Caki2 (cell line): ENCODE measurements at regions not wholly inside any gene's neighbourhood (a gene's known extent, or its start where the extent isn't known, plus 50 kb on each side); places are given as distances from the start of the nearest gene placed in this dataset.
"Not testable (repeated sequence)": the region's sequence is repeated elsewhere in the genome, so short reads cannot be mapped to it uniquely, and the experiment has no call there.

ENCODE experiments used
- DNase-seq: peaks from one replicate; pipeline ENCODE4 v3.0.0-alpha.2; 2015; ENCODE audit warnings: low read depth
- in situ Hi-C: cut with HindIII; loops from 2 replicates; pipeline ENCODE4 v1.10.0; 2016; ENCODE audit warnings: low sequenced_read_pairs, low pct_unique_long_range_greater_than_20kb, mixed read lengths

DNA sequence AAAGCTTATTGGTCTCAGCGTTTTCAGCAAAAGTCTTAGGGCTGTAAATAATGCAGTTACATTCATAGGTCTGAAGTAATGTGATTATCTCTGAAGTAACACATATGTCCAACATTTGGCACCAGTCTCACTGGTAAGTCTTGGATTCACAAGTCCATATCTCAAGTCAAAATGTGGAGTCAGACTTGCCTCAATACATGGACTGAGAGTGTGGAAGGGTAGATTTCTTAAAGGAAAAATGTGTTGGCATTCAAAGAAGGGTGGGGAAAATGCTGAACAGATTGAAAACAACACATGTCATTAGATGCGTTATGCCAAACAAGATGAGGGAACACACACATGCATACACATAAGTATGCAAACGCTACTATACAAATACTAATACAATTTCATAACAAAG, 989.0 kb upstream of the MANEA start:
- in situ Hi-C loops, result no loop called here
- no peak for DNase-seq

DNA sequence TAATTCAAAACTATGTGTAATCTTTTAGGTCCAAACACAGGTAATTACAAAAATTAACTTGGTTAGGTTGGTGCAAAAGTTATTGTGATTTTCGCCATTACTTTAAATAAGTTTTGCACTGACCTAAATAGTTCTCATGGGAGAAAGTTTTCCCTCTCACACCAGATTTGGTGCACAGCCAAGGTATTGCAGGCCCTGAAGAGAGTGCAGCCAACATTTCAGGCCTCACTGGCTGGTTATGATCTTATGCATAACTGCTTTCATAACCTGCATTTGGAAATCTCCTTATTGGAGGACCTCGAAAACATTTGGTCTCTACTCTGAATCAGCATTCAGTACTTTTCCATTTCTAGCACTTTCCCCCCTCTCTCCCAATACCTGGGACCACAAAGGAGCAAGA, 993.1 kb upstream of the MANEA start:
- no peak for DNase-seq
- in situ Hi-C loops, result no loop called here

DNA sequence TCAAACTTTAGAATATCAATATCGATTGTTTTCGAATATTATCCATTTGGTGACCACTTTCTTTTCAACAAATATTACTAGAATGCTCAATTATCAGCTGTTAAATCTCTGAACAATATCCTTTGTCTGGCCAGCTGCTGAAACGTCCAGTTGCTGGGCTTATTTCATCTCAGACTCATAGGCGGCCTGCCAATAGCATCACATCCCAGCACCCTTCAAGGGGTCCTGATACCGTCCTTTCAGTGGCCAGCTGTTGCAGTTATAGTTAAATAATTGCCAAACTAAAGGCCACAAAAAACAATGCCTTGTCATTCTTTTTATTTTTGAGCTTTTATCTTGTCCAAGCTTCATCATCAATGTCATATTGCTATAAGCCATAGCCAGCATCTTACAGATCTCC, 1006.8 kb upstream of the MANEA start:
- no peak for DNase-seq
- in situ Hi-C loops, result no loop called here

GRCh38 chr6:94562846-94563245, 1014.5 kb upstream of the MANEA start:
- DNase-seq, result no peak
- in situ Hi-C loops, result no loop called here

DNA sequence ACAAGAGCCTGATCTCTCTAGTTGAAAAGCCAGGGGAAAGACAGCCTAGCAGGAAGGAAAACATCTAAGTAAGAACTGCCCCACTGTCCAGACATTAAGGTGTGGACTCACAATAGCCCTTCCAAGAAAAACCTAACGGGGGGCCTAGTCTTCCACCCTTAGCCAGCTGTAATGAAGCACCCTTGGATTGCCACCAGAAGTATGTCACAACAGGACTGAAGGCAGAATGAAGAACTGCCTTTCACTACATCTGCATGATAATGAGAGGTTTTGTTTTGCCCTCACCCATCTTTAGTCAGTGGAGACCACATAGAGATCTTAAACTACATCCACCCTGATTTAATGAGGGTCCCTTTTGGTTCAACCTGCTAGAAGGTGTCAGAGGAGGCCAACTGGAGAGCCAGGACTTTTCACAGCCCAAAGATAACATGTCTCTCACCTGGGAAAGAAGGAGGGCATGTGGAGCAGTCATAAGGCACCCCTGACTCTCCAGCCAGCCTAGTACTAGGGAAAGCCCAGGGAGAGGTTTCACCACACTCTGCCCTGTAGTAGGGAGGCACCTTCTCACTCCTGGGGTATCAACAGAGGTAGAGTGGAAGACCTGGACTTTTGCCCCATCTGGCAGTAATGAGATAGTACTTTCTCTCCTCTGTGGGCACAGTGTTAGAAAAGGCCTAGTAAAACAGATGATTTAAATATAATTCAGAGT, 1017.4 kb upstream of the MANEA start:
- in situ Hi-C loops, result no loop called here
- no peak for DNase-seq

- in situ Hi-C loops, DNase-seq: not testable (repeated sequence)
Measured at GRCh38 chr6:94557207-94557606, 1020.1 kb upstream of the MANEA start.

- in situ Hi-C loops, result no loop called here
- DNase-seq, result no peak
Measured at GRCh38 chr6:94548201-94548600, 1029.1 kb upstream of the MANEA start.

- in situ Hi-C loops, result no loop called here
- DNase-seq, result no peak
Measured at GRCh38 chr6:94535798-94536197, 1041.5 kb upstream of the MANEA start.

GRCh38 chr6:94511502-94512088, 1065.7 kb upstream of the MANEA start:
- in situ Hi-C loops, result no loop called here
- DNase-seq, result no peak

GRCh38 chr6:94510877-94511276, 1066.5 kb upstream of the MANEA start:
- DNase-seq, result no peak
- in situ Hi-C loops, result no loop called here

DNA sequence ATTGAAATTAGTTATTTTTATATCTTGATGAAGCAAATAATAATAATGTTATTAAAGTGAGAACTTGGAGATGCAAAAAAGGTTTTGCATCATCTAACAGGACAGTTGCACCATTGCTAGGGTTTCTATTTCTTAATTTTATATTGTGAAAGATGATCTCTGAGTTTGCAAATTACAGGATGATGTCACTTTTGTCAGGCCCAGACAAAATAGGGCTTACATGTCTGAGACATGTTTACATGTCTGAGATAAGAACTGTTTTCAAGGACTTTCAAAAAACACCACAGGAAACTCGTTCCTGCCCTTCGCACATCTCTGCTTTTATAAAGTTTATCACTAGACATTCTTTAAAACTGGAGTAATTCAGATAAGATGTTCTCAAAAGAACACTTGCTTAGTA, 1075.8 kb upstream of the MANEA start:
- no peak for DNase-seq
- in situ Hi-C loops, result no loop called here

DNA sequence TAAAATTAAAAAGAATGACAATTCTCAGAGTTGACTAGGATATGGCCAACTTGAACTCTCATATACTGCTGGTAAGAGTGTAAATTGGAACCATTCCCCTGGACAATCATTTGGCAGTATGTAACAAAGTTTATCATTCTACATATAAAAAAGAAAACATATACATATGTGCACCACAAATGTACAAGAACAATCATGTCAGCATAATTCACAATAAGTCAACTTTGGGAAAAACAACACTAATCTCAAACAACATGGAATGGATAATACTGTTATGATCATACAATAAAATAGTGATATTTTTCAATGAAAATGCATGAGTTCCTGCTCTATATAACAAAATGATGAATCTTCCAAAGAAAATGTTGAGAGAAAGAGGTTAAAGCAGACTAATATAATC, 1078.7 kb upstream of the EPHA7 start:
- in situ Hi-C loops, result no loop called here
- DNase-seq, result no peak

GRCh38 chr6:94494500-94494899, 1075.1 kb upstream of the EPHA7 start:
- no peak for DNase-seq
- in situ Hi-C loops, result no loop called here

DNA sequence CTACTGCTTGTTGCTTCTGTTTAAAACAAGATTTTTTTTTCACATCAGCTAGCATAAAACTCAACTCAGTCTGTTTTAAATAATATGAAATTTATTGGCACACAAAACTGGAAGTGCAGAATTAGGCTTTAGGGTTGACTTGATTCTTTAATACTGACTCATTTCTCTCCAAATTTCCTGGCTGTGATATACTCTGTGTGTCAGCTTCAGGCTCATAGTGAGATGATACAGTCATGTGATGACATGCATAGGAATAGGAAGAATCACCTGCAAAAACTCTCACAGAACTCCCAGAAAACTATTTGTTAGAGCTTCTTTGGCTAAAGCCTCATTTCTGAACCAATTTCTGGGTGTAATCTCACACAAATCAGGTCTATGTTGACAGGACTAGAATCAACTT, 1068.0 kb upstream of the EPHA7 start:
- in situ Hi-C loops, result no loop called here
- no peak for DNase-seq

DNA sequence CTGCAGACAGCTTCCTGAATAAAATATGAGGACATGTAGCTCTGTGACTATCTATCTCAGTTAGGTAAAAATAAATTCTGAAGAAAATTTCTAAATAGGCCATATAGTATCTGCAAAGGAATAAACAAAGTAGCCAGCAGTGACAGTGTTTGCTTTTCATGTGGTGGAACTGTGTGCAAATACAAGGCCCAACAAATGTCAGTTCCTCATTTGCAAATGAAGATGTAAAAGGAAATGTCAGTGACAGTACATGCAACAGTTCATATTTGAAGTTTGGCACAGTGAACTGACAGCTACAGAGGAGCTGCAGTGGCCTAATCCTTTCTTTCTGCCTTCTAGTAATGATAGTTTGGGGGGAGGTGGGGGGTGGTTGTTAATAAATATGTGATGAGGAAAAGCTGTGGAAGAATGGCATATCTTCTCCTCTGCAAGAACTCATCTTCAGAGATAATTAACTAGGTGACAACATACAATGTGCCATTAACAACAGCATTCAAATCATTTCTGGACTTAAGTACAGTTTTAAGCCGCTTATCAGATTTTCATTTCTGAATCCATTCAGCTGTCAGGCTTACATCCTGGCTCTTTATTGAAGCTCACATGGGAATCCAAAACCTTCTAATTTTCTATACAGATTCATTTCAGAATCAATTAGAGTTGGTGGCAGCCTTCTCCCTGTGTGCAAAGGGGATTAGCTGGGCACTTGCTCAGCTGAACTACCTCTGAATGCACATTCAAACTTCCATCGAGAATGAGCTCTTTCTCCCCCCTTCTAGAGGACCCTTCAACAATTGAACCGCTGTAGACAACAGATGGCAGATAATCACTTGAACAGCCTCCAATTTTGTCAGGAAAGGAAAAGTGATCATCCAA, 1059.0 kb upstream of the EPHA7 start:
- no peak for DNase-seq
- in situ Hi-C loops, result no loop called here

- in situ Hi-C loops, result no loop called here
- no peak for DNase-seq
Measured at GRCh38 chr6:94468830-94469229, 1049.5 kb upstream of the EPHA7 start.

GRCh38 chr6:94464018-94464510, 1044.7 kb upstream of the EPHA7 start:
- in situ Hi-C loops, result no loop called here
- no peak for DNase-seq

DNA sequence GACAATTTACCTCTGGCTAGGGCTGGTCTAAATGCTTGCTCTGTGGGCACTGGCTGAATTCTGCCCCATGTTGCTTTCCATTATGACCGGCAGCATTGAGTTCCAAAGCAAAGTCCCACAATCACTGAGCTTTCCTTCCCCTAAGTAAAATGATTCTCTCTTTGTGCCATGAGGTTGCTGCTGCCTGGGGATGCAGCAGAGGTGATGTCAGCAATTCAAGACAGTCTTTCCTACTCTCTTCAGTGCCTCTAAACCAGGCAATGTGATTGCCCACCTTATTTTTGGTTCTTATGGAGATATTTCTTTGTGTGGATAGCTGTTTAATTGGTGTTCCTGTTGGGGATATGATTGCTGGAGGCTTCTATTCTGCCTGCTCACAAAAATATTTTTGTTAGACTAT, 1043.9 kb upstream of the EPHA7 start:
- in situ Hi-C loops, result no loop called here
- no peak for DNase-seq

- no peak for DNase-seq
- in situ Hi-C loops, result no loop called here
Measured at GRCh38 chr6:94462231-94462630, 1042.9 kb upstream of the EPHA7 start.
